BE2C (cell line): ENCODE measurements at regions not wholly inside any gene's neighbourhood (a gene's known extent, or its start where the extent isn't known, plus 50 kb on each side); places are given as distances from the start of the nearest gene placed in this dataset.

Experiments
- DNase-seq: peaks from one replicate; pipeline ENCODE4 v3.0.0-alpha.2; 2020
- H3K27me3 ChIP-seq: fragments of 250-450 bp; sonication (Bioruptor Pico); 2 replicates; pipeline ENCODE4 v1.5.1; 2020; ENCODE audit warnings: mild to moderate bottlenecking
- H3K36me3 ChIP-seq: fragments of 250-450 bp; sonication (Bioruptor Pico); 2 replicates; pipeline ENCODE4 v1.5.1; 2020; ENCODE audit warnings: mild to moderate bottlenecking
- H3K4me1 ChIP-seq: fragments of 250-450 bp; sonication (Bioruptor Pico); 2 replicates; pipeline ENCODE4 v1.5.1; 2020
- H3K4me3 ChIP-seq: 2 replicates; pipeline ENCODE4 v1.5.1; 2011; ENCODE audit warnings: low read depth, low read length
- H3K9me3 ChIP-seq: fragments of 250-450 bp; sonication (Bioruptor Pico); 2 replicates; pipeline ENCODE4 v1.5.1; 2020
- CTCF ChIP-seq: IDR thresholded peaks from 2 replicates; pipeline ENCODE4 v1.5.1; 2012; ENCODE audit warnings: mild to moderate bottlenecking, low read depth, low read length

DNA sequence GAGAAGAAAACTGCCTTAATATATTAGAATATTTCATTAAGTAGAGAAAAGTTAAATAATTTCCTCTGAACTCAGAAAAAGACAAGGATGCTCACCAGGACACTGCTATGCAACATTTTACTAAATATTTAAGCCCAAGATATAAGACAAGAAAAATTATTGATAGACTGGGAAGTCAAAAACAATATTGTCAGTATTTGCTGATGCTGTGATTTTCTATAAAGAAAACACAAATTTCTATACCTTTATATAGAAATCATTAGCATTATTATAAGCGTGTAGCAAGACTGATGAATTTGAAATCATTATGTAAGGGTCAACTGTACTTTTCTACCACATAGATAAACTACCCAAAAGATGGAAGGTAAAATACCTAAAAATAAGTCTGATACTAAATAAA is 451.0 kb downstream of the RNF144A start:
- Histone ChIP-seq H3K4me1 (no peaks in the 10 kb centered on the region), H3K36me3 (no peaks in the 10 kb centered on the region), H3K27me3 (no peaks in the 10 kb centered on the region), H3K9me3 (no peaks in the 10 kb centered on the region), H3K4me3 (no peak overlapping the region)
- TF ChIP-seq CTCF, result no peak
- no peak for DNase-seq

DNA sequence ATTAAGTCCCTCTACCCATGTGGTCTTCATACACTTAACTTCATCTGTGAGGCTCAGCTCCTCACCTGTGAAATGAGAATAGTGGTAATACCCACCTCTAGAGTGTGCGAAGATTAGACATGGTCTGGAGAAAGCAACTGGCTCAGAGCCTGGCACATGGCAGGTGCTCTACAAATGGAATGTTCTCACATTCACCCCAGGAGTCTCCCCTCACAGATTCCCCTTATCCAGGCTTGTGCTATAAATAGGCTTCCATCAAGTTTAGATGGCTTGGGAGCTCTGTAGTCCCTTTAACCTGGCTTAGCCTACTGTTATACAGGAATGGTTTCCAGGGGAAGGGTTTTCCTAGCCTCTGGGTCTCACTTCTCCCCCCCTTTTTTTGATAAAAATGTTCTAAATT is 455.9 kb downstream of the RNF144A start:
- Histone ChIP-seq H3K27me3 (no peaks in the 10 kb centered on the region), H3K36me3 (no peaks in the 10 kb centered on the region), H3K4me1 (peaks cover 7% of the 10 kb centered on the region; the same call in 1 of the 2 replicates)

GRCh38 chr2:7375901-7376300 is 458.7 kb downstream of the RNF144A start:
- peaks cover 15% of the 10 kb centered on the region for H3K4me1 ChIP-seq
- H3K9me3 ChIP-seq, result no peaks in the 10 kb centered on the region
- H3K36me3 ChIP-seq, result no peaks in the 10 kb centered on the region
- H3K27me3 ChIP-seq, result no peaks in the 10 kb centered on the region
- no peak for DNase-seq
- no peak overlapping the region for H3K4me3 ChIP-seq
- TF ChIP-seq CTCF, result no peak

More for the DNA sequence above, 455.9 kb downstream of the RNF144A start:
- H3K9me3 ChIP-seq, result no peaks in the 10 kb centered on the region
- H3K4me3 ChIP-seq, result no peak overlapping the region
- no peak for TF ChIP-seq CTCF
- DNase-seq, result no peak

- Histone ChIP-seq H3K9me3 (no peaks in the 10 kb centered on the region), H3K27me3 (no peaks in the 10 kb centered on the region), H3K4me1 (peaks cover 15% of the 10 kb centered on the region), H3K4me3 (peak overlapping the region; percentile 53), H3K36me3 (no peaks in the 10 kb centered on the region)
- DNase-seq, result peak; percentile 96
- TF ChIP-seq CTCF, result peak; percentile 61
Measured at GRCh38 chr2:7377916-7378569, 460.8 kb downstream of the RNF144A start.

- peak; percentile 63 for DNase-seq
- TF ChIP-seq CTCF, result no peak
- Histone ChIP-seq H3K4me3 (peak overlapping the region; percentile 53), H3K36me3 (no peaks in the 10 kb centered on the region), H3K4me1 (peaks cover 15% of the 10 kb centered on the region), H3K27me3 (no peaks in the 10 kb centered on the region), H3K9me3 (no peaks in the 10 kb centered on the region)
Measured at GRCh38 chr2:7378591-7378990, 461.4 kb downstream of the RNF144A start.

GRCh38 chr2:7379799-7380198 is 462.6 kb downstream of the RNF144A start:
- Histone ChIP-seq H3K4me1 (peaks cover 17% of the 10 kb centered on the region), H3K27me3 (no peaks in the 10 kb centered on the region), H3K36me3 (no peaks in the 10 kb centered on the region), H3K4me3 (no peak overlapping the region), H3K9me3 (no peaks in the 10 kb centered on the region)
- TF ChIP-seq CTCF, result no peak
- no peak for DNase-seq
